GM21526 (cell line): ENCODE measurements at regions not wholly inside any gene's neighbourhood (a gene's known extent, or its start where the extent isn't known, plus 50 kb on each side); places are given as distances from the start of the nearest gene placed in this dataset.

Source experiments
- ATAC-seq: cut with Tn5 transposase; IDR thresholded peaks from one replicate; pipeline ENCODE4 v1.9.1; 2021; ENCODE audit warnings: moderate library complexity; ENCODE audit not compliant: unreplicated experiment, low FRiP score

- ATAC-seq = no peak
Measured at GRCh38 chr20:50398471-50398820, 111.7 kb upstream of the PTPN1 start.

GRCh38 chr20:50398821-50399554 lies 111.2 kb upstream of the PTPN1 start:
- no peak for ATAC-seq

- no peak for ATAC-seq
Measured at GRCh38 chr20:50399555-50399916, 110.6 kb upstream of the PTPN1 start.

- no peak for ATAC-seq
Measured at GRCh38 chr20:50399917-50400704, 110.1 kb upstream of the PTPN1 start.

GRCh38 chr20:50400705-50401586 lies 109.2 kb upstream of the PTPN1 start:
- ATAC-seq = no peak

GRCh38 chr20:50401587-50402418 lies 108.4 kb upstream of the PTPN1 start:
- ATAC-seq = no peak

GRCh38 chr20:50403565-50404418 lies 106.4 kb upstream of the PTPN1 start:
- ATAC-seq = no peak

- no peak for ATAC-seq
Measured at GRCh38 chr20:50404419-50405234, 105.6 kb upstream of the PTPN1 start.

- ATAC-seq = no peak
Measured at GRCh38 chr20:50405235-50405914, 104.8 kb upstream of the PTPN1 start.

- no peak for ATAC-seq
Measured at GRCh38 chr20:50405915-50406609, 104.1 kb upstream of the PTPN1 start.

GRCh38 chr20:50406610-50407136 lies 103.5 kb upstream of the PTPN1 start:
- ATAC-seq = no peak

GRCh38 chr20:50408526-50409364 lies 101.4 kb upstream of the PTPN1 start:
- no peak for ATAC-seq

GRCh38 chr20:50409495-50409894 lies 100.7 kb upstream of the PTPN1 start:
- ATAC-seq = no peak

- ATAC-seq = no peak
Measured at GRCh38 chr20:50410343-50410742, 99.8 kb upstream of the PTPN1 start.

- no peak for ATAC-seq
Measured at GRCh38 chr20:50412069-50412468, 98.1 kb upstream of the PTPN1 start.

GRCh38 chr20:50412499-50412898 lies 97.7 kb upstream of the PTPN1 start:
- no peak for ATAC-seq
